NCI-H2196 treated with DMSO at 0.1 percent for 48 hours (cell line): ENCODE measurements at regions not wholly inside any gene's neighbourhood (a gene's known extent, or its start where the extent isn't known, plus 50 kb on each side); places are given as distances from the start of the nearest gene placed in this dataset.
"Not testable (repeated sequence)": the region's sequence is repeated elsewhere in the genome, so short reads cannot be mapped to it uniquely, and the experiment has no call there.

ENCODE experiments used
- DNase-seq: peaks from one replicate; lab custom pipeline; 2025; ENCODE audit not compliant: unreplicated experiment; lab: John Stamatoyannopoulos, UW

- no peak for DNase-seq
These were observed 677.8 kb downstream of the TOX3 start for GRCh38 chr16:51869176-51869575.

- no peak for DNase-seq
These were observed 678.3 kb downstream of the TOX3 start for GRCh38 chr16:51868631-51869030.

GRCh38 chr16:51867386-51868065, 679.4 kb downstream of the TOX3 start:
- DNase-seq, result no peak

GRCh38 chr16:51864575-51864974, 682.4 kb downstream of the TOX3 start:
- DNase-seq, result no peak

- no peak for DNase-seq
These were observed 692.5 kb downstream of the TOX3 start for GRCh38 chr16:51854401-51854951.

- DNase-seq, result no peak
These were observed 693.4 kb downstream of the TOX3 start for GRCh38 chr16:51853586-51853985.

GRCh38 chr16:51852892-51853291, 694.1 kb downstream of the TOX3 start:
- DNase-seq, result no peak

GRCh38 chr16:51851111-51851510, 695.8 kb downstream of the TOX3 start:
- DNase-seq, result no peak

- DNase-seq, result no peak
These were observed 697.2 kb downstream of the TOX3 start for GRCh38 chr16:51849715-51850114.

- DNase-seq, result no peak
These were observed 694.7 kb upstream of the SALL1 start for GRCh38 chr16:51845586-51846305.

GRCh38 chr16:51839727-51840462, 688.8 kb upstream of the SALL1 start:
- DNase-seq, result no peak

- DNase-seq, result no peak
These were observed 683.7 kb upstream of the SALL1 start for GRCh38 chr16:51834794-51835193.

- DNase-seq, result no peak
These were observed 683.1 kb upstream of the SALL1 start for GRCh38 chr16:51834133-51834532.

GRCh38 chr16:51831595-51832367, 680.7 kb upstream of the SALL1 start:
- no peak for DNase-seq

- DNase-seq, result not testable (repeated sequence)
These were observed 680.0 kb upstream of the SALL1 start for GRCh38 chr16:51831034-51831433.

GRCh38 chr16:51825779-51826178, 674.7 kb upstream of the SALL1 start:
- no peak for DNase-seq

- DNase-seq, result no peak
These were observed 671.4 kb upstream of the SALL1 start for GRCh38 chr16:51822471-51822870.

GRCh38 chr16:51821527-51821926, 670.5 kb upstream of the SALL1 start:
- no peak for DNase-seq

GRCh38 chr16:51820176-51820575, 669.1 kb upstream of the SALL1 start:
- no peak for DNase-seq

- DNase-seq, result no peak
These were observed 667.4 kb upstream of the SALL1 start for GRCh38 chr16:51818342-51818944.

GRCh38 chr16:51816929-51817328, 665.9 kb upstream of the SALL1 start:
- DNase-seq, result no peak
